B cell (primary cell): ENCODE measurements at regions not wholly inside any gene's neighbourhood (a gene's known extent, or its start where the extent isn't known, plus 50 kb on each side); places are given as distances from the start of the nearest gene placed in this dataset.

Experiments
- ATAC-seq: fragments of 200-7000 bp; cut with Tn5 transposase; one replicate; pipeline ENCODE4 v1.10.0; 2021; ENCODE audit warnings: low read depth, mild to moderate bottlenecking, moderate number of reproducible peaks, moderate library complexity
- CTCF ChIA-PET: fragments of 350-600 bp; sonication (Branson Sonifier 250); formaldehyde crosslinking; loops from one replicate; lab custom pipeline; 2021; ENCODE audit warnings: antibody characterized with exemption, inconsistent platforms; lab: Charles Lee
- POLR2A ChIA-PET: fragments of 350-600 bp; sonication (Branson Sonifier 250); formaldehyde crosslinking; loops from one replicate; lab custom pipeline; 2021; ENCODE audit warnings: antibody characterized with exemption; lab: Charles Lee
- DNase-seq: peaks from one replicate; pipeline ENCODE4 v3.0.0; 2013
- H2AFZ ChIP-seq: 2 replicates; pipeline ENCODE4 v1.6.1; 2012; ENCODE audit warnings: mild to moderate bottlenecking, low read depth, low read length; ENCODE audit not compliant: insufficient read depth, poor library complexity, severe bottlenecking
- H3K27ac ChIP-seq, 2 donors: 1 replicate in 1 of 2; 2 replicates in 1 of 2; pipeline ENCODE4 v1.5.1; 2012 to 2013; ENCODE audit warnings: low read length in 2 of 2, mild to moderate bottlenecking in 2 of 2, moderate library complexity in 1 of 2
- H3K27me3 ChIP-seq, 4 experiments: fragments of 200-600 bp in 1 of 4; sonication (generic) in 1 of 4; replicated peaks in 1 of 4; 1 replicate in 2 of 4; 2 replicates in 2 of 4; pipeline versions ENCODE4 v1.6.1 to v1.7.0; 2013 to 2016; ENCODE audit warnings: low read length in 3 of 4, mild to moderate bottlenecking in 2 of 4, mixed read lengths in 1 of 4, moderate library complexity in 1 of 4; ENCODE audit not compliant: insufficient read depth in 4 of 4, control insufficient read depth in 3 of 4; ENCODE audit errors: control extremely low read depth in 1 of 4
- H3K36me3 ChIP-seq, 2 experiments: replicated peaks in 1 of 2; 1 replicate in 1 of 2; 2 replicates in 1 of 2; pipeline versions ENCODE4 v1.6.1 to v1.7.1; 2013; ENCODE audit warnings: low read length in 1 of 2; ENCODE audit not compliant: insufficient read depth in 2 of 2, control insufficient read depth in 1 of 2; ENCODE audit errors: control extremely low read depth in 1 of 2, extremely low read depth in 1 of 2
- H3K4me1 ChIP-seq, 2 donors: fragments of 200-600 bp in 1 of 2; sonication (generic) in 1 of 2; 1 replicate in 1 of 2; 2 replicates in 1 of 2; pipeline versions ENCODE4 v1.5.1 to v1.6.1; 2013 to 2017; ENCODE audit warnings: low read length in 2 of 2; ENCODE audit not compliant: control insufficient read depth in 2 of 2, insufficient read depth in 2 of 2
- H3K4me2 ChIP-seq: replicated peaks from 2 replicates; pipeline ENCODE3; 2012; ENCODE audit warnings: mild to moderate bottlenecking, low read depth, low read length; ENCODE audit not compliant: poor library complexity, severe bottlenecking
- H3K4me3 ChIP-seq, 5 experiments: fragments of 200-600 bp in 1 of 5; sonication (generic) in 1 of 5; 1 replicate in 3 of 5; 2 replicates in 2 of 5; pipeline versions ENCODE4 v1.5.1 to v1.7.0; 2011 to 2016; ENCODE audit warnings: low read length in 4 of 5, mild to moderate bottlenecking in 4 of 5, low read depth in 2 of 5, control low read depth in 1 of 5, moderate library complexity in 1 of 5; ENCODE audit not compliant: insufficient read depth in 1 of 5; ENCODE audit errors: control extremely low read depth in 1 of 5, extremely low read depth in 1 of 5
- H3K79me2 ChIP-seq: fragments of 200-600 bp; sonication (generic); one replicate; pipeline ENCODE4 v1.6.0; 2016; ENCODE audit warnings: low read length; ENCODE audit not compliant: control insufficient read depth, insufficient read depth
- H3K9ac ChIP-seq: fragments of 200-600 bp; sonication (generic); 2 replicates; pipeline ENCODE4 v1.6.1; 2017; ENCODE audit warnings: mild to moderate bottlenecking, low read length, moderate library complexity
- H3K9me3 ChIP-seq, 3 donors: one replicate each; pipeline versions ENCODE4 v1.6.1 to v1.7.1; 2013; ENCODE audit warnings: low read length in 2 of 3; ENCODE audit not compliant: control insufficient read depth in 2 of 3, insufficient read depth in 1 of 3; ENCODE audit errors: control extremely low read depth in 1 of 3
- H4K20me1 ChIP-seq: 2 replicates; pipeline ENCODE4 v1.6.0; 2012; ENCODE audit warnings: mild to moderate bottlenecking, low read length; ENCODE audit not compliant: insufficient read depth, control insufficient read depth, poor library complexity, severe bottlenecking
- H3K27ac Mint-ChIP-seq: one replicate; pipeline ENCODE4 v1.8.0; 2021; ENCODE audit warnings: mixed read lengths
- H3K27me3 Mint-ChIP-seq: one replicate; pipeline ENCODE4 v1.8.0; 2021; ENCODE audit warnings: mixed read lengths
- H3K4me1 Mint-ChIP-seq: one replicate; pipeline ENCODE4 v1.8.0; 2021; ENCODE audit warnings: mixed read lengths
- H3K4me3 Mint-ChIP-seq: one replicate; pipeline ENCODE4 v1.8.0; 2021; ENCODE audit warnings: mixed read lengths
- H3K9me3 Mint-ChIP-seq: one replicate; pipeline ENCODE4 v1.8.0; 2022; ENCODE audit warnings: mixed read lengths; ENCODE audit not compliant: insufficient read depth
- CTCF ChIP-seq: fragments of 200-600 bp; IDR thresholded peaks from one replicate; pipeline ENCODE4 v1.8.0; 2022; ENCODE audit warnings: antibody characterized with exemption, mild to moderate bottlenecking
- EZH2 ChIP-seq: IDR thresholded peaks from 2 replicates; pipeline ENCODE4 v1.6.1; 2012; ENCODE audit warnings: borderline replicate concordance, low read depth, mild to moderate bottlenecking, moderate library complexity, low read length; ENCODE audit not compliant: insufficient read depth, poor library complexity, severe bottlenecking
- WGBS: methylation state at CpG from one replicate; pipeline ENCODE4 v1.1.5; 2013; ENCODE audit warnings: missing lambda C conversion rate; ENCODE audit not compliant: insufficient coverage; 5-methylcytosine and 5-hydroxymethylcytosine counted together
- intact Hi-C: fragments of 100-400 bp; cut with micrococcal nuclease; formaldehyde crosslinking; loops from one replicate; pipeline ENCODE4 v1.10.0; 2022

GRCh38 chr3:132267391-132267993, 49.7 kb upstream of the ACP3 start:
- CTCF ChIA-PET = no interaction called here

More at GRCh38 chr3:132267391-132267993, 49.7 kb upstream of the ACP3 start:
- Histone ChIP-seq H4K20me1 (no peaks in the 10 kb centered on the region), H3K9ac (no peak overlapping the region), H3K9me3 (no peaks in the 10 kb centered on the region), H2AFZ (no peak overlapping the region), H3K4me1 (no peaks in the 10 kb centered on the region), H3K36me3 (no peaks in the 10 kb centered on the region), H3K27ac (no peak overlapping the region), H3K27me3 (peaks cover 0 to 2% (median 0%) of the 10 kb centered on the region in 4 experiments), H3K4me3 (no peak overlapping the region), H3K79me2 (no peaks in the 10 kb centered on the region), H3K4me2 (no peak overlapping the region)
- POLR2A ChIA-PET = no interaction called here
- Mint-ChIP-seq H3K27me3 (peaks cover 15% of the 10 kb centered on the region), H3K4me3 (no peak overlapping the region), H3K27ac (no peak overlapping the region), H3K9me3 (no peaks in the 10 kb centered on the region), H3K4me1 (no peaks in the 10 kb centered on the region)
- DNase-seq (no peak), ATAC-seq (no peak)
- intact Hi-C loops = no loop called here
- 81% methylated on average over 3 of the region's 4 CpGs for WGBS
- TF ChIP-seq CTCF = no peak
- TF ChIP-seq EZH2 = no peak
